SK-N-SH (cell line): ENCODE measurements at regions not wholly inside any gene's neighbourhood (a gene's known extent, or its start where the extent isn't known, plus 50 kb on each side); places are given as distances from the start of the nearest gene placed in this dataset.

Source experiments
- CTCF ChIA-PET: fragments of 300-600, 350-600 bp; formaldehyde crosslinking; extraction: SDS; loops from one replicate; lab custom pipeline; 2021; lab: Yijun Ruan, JAX
- POLR2A ChIA-PET: fragments of 350-600 bp; sonication (Branson Sonifier 250); formaldehyde crosslinking; extraction: SDS; loops from one replicate; lab custom pipeline; 2020; ENCODE audit warnings: antibody characterized with exemption, inconsistent platforms; lab: Yijun Ruan, JAX
- DNase-seq: peaks from one replicate; pipeline ENCODE4 v3.0.0; 2012
- H2AFZ ChIP-seq: fragments of 200-600 bp; sonication (generic); 2 replicates; pipeline ENCODE4 v1.8.1; 2016; ENCODE audit warnings: antibody characterized with exemption, mild to moderate bottlenecking, low read depth
- H3F3A ChIP-seq: fragments of 200-600 bp; sonication (generic); replicated peaks from 2 replicates; pipeline ENCODE3; 2016; ENCODE audit warnings: antibody characterized with exemption, mild to moderate bottlenecking; ENCODE audit not compliant: insufficient read depth
- H3K27ac ChIP-seq, 2 experiments: fragments of 200-500 bp in 1 of 2; fragments of 200-600 bp in 1 of 2; sonication (Bioruptor generic) in 1 of 2; sonication (generic), shearing (Covaris generic) in 1 of 2; 2 replicates each; pipeline versions ENCODE4 v1.5.1 to v1.6.1; 2014 to 2016; ENCODE audit warnings: low read depth in 2 of 2, inconsistent platforms in 1 of 2, low read length in 1 of 2, mild to moderate bottlenecking in 1 of 2, mixed read lengths in 1 of 2
- H3K27me3 ChIP-seq: fragments of 200-600 bp; sonication (generic), shearing (Covaris generic); 2 replicates; pipeline ENCODE4 v1.6.1; 2016; ENCODE audit warnings: mixed run types; ENCODE audit not compliant: insufficient read depth
- H3K36me3 ChIP-seq, 2 experiments: fragments of 200-500 bp in 1 of 2; fragments of 200-600 bp in 1 of 2; sonication (Bioruptor generic) in 1 of 2; sonication (generic) in 1 of 2; replicated peaks in 1 of 2; 2 replicates each; pipeline versions ENCODE3 to v1.5.1; 2014 to 2016; ENCODE audit warnings: low read length in 1 of 2, mild to moderate bottlenecking in 1 of 2; ENCODE audit not compliant: insufficient read depth in 2 of 2, control insufficient read depth in 1 of 2
- H3K4me1 ChIP-seq, 2 experiments: fragments of 200-500 bp in 1 of 2; fragments of 200-600 bp in 1 of 2; sonication (Bioruptor generic) in 1 of 2; sonication (generic), shearing (Covaris generic) in 1 of 2; 2 replicates each; pipeline versions ENCODE4 v1.5.1 to v1.6.1; 2014 to 2016; ENCODE audit warnings: low read depth in 1 of 2, low read length in 1 of 2, mixed run types in 1 of 2; ENCODE audit not compliant: insufficient read depth in 2 of 2, control insufficient read depth in 1 of 2
- H3K4me2 ChIP-seq: fragments of 200-600 bp; sonication (generic), shearing (Covaris generic); 2 replicates; pipeline ENCODE4 v1.6.1; 2017; ENCODE audit warnings: mixed run types
- H3K4me3 ChIP-seq, 2 experiments: fragments of 200-500 bp in 1 of 2; fragments of 200-600 bp in 1 of 2; sonication (Bioruptor generic) in 1 of 2; sonication (generic), shearing (Covaris generic) in 1 of 2; 2 replicates each; pipeline versions ENCODE4 v1.5.1 to v1.8.1; 2014 to 2016; ENCODE audit warnings: low read depth in 2 of 2, inconsistent platforms in 1 of 2, low read length in 1 of 2, mild to moderate bottlenecking in 1 of 2, mixed read lengths in 1 of 2, moderate library complexity in 1 of 2
- H3K79me2 ChIP-seq: fragments of 200-600 bp; sonication (generic); 2 replicates; pipeline ENCODE4 v1.8.1; 2017; ENCODE audit warnings: mild to moderate bottlenecking; ENCODE audit not compliant: insufficient read depth
- H3K9ac ChIP-seq: fragments of 200-600 bp; sonication (generic); 2 replicates; pipeline ENCODE4 v1.6.1; 2017; ENCODE audit warnings: mixed run types
- H3K9me2 ChIP-seq: fragments of 200-600 bp; sonication (generic); 2 replicates; pipeline ENCODE4 v1.6.1; 2017; ENCODE audit warnings: mixed run types
- H3K9me3 ChIP-seq: fragments of 200-600 bp; sonication (generic); 2 replicates; pipeline ENCODE4 v1.6.1; 2017; ENCODE audit warnings: mixed run types, mild to moderate bottlenecking, moderate library complexity
- H4K20me1 ChIP-seq: fragments of 200-600 bp; sonication (generic); 2 replicates; pipeline ENCODE4 v1.6.1; 2017; ENCODE audit warnings: mild to moderate bottlenecking, mixed run types; ENCODE audit not compliant: insufficient read depth
- EZH2phosphoT487 ChIP-seq: fragments of 200-600 bp; sonication (generic); IDR thresholded peaks from 2 replicates; pipeline ENCODE4 v1.6.1; 2017; ENCODE audit warnings: low read depth, mixed run types, mild to moderate bottlenecking, antibody characterized with exemption, moderate library complexity, borderline replicate concordance
- FOXM1 ChIP-seq: IDR thresholded peaks from 2 replicates; pipeline ENCODE4 v1.4.0; 2012; ENCODE audit warnings: low read depth, mild to moderate bottlenecking
- GABPA ChIP-seq: IDR thresholded peaks from 2 replicates; pipeline ENCODE4 v1.4.0; 2012; ENCODE audit warnings: low read depth, mild to moderate bottlenecking
- MAX ChIP-seq: IDR thresholded peaks from 2 replicates; pipeline ENCODE4 v1.4.0; 2012; ENCODE audit warnings: low read depth
- NRF1 ChIP-seq: IDR thresholded peaks from 2 replicates; pipeline ENCODE4 v1.6.1; 2012; ENCODE audit warnings: low read depth, mild to moderate bottlenecking, low read length
- RCOR1 ChIP-seq: fragments of 150-350 bp; IDR thresholded peaks from 2 replicates; pipeline ENCODE4 v1.6.1; 2017; ENCODE audit warnings: antibody characterized with exemption, low read length
- SMC3 ChIP-seq: IDR thresholded peaks from 2 replicates; pipeline ENCODE4 v1.6.1; 2012; ENCODE audit warnings: low read depth, low read length, improper control_type of control experiment
- TAF1 ChIP-seq: IDR thresholded peaks from 2 replicates; pipeline ENCODE4 v1.6.1; 2012; ENCODE audit warnings: low read depth, mild to moderate bottlenecking, low read length, moderate library complexity, borderline replicate concordance
- USF1 ChIP-seq: IDR thresholded peaks from 2 replicates; pipeline ENCODE4 v1.4.0; 2012; ENCODE audit warnings: low read depth, borderline replicate concordance
- YY1 ChIP-seq: IDR thresholded peaks from 2 replicates; pipeline ENCODE4 v1.4.0; 2012; ENCODE audit warnings: low read depth, mild to moderate bottlenecking
- ZBTB33 ChIP-seq: IDR thresholded peaks from 2 replicates; pipeline ENCODE4 v1.4.0; 2012; ENCODE audit warnings: low read depth, borderline replicate concordance
- TF ChIP-seq, protein P1 (sequence below): fragments of 200-600 bp; sonication (generic); IDR thresholded peaks from 2 replicates; pipeline ENCODE4 v1.6.1; 2017; ENCODE audit warnings: antibody characterized with exemption, mild to moderate bottlenecking, moderate library complexity

DNA sequence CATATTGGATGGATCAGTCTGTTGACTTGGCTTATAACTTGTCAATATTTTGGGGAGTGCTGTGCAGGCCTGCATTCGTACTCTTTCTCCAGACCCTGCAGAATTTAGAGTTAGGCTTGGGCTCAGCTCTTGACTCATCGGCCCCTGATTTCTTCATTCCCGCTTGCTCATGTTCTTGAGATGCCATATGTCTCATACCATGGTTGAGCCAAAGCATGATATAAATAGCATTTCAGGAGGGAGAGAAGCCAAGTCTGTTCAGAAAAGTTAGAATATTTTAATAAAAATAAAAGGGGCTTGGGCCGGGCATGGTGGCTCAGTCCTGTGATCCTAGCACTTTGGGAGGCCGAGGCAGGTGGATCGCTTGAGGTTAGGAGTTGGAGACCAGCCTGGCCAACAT lies 898.1 kb downstream of the TYW1 start (continued):
- TF ChIP-seq, protein P1, sequence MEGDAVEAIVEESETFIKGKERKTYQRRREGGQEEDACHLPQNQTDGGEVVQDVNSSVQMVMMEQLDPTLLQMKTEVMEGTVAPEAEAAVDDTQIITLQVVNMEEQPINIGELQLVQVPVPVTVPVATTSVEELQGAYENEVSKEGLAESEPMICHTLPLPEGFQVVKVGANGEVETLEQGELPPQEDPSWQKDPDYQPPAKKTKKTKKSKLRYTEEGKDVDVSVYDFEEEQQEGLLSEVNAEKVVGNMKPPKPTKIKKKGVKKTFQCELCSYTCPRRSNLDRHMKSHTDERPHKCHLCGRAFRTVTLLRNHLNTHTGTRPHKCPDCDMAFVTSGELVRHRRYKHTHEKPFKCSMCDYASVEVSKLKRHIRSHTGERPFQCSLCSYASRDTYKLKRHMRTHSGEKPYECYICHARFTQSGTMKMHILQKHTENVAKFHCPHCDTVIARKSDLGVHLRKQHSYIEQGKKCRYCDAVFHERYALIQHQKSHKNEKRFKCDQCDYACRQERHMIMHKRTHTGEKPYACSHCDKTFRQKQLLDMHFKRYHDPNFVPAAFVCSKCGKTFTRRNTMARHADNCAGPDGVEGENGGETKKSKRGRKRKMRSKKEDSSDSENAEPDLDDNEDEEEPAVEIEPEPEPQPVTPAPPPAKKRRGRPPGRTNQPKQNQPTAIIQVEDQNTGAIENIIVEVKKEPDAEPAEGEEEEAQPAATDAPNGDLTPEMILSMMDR, result no peak
- TF ChIP-seq GABPA, result no peak
- no peak for TF ChIP-seq RCOR1
- no peak for TF ChIP-seq ZBTB33
- TF ChIP-seq TAF1, result no peak
- no peak for TF ChIP-seq SMC3

- Histone ChIP-seq H3K79me2 (no peaks in the 10 kb centered on the region), H3K9me3 (peaks cover 7% of the 10 kb centered on the region; the same call in 1 of the 2 replicates), H3K27me3 (no peaks in the 10 kb centered on the region), H3K36me3 (no peaks in the 10 kb centered on the region), H3K4me3 (no peak overlapping the region), H3K4me2 (no peak overlapping the region), H3K9ac (no peak overlapping the region), H3F3A (no peaks in the 10 kb centered on the region), H3K27ac (no peak overlapping the region), H3K4me1 (no peaks in the 10 kb centered on the region), H2AFZ (no peak overlapping the region), H3K9me2 (no peaks in the 10 kb centered on the region), H4K20me1 (no peaks in the 10 kb centered on the region)
- DNase-seq, result no peak
- TF ChIP-seq USF1 (no peak), SMC3 (no peak), EZH2phosphoT487 (no peak), YY1 (no peak), NRF1 (no peak), FOXM1 (no peak), MAX (no peak)
- ChIA-PET POLR2A (no interaction called here), CTCF (no interaction called here)
These were observed 900.1 kb downstream of the TYW1 start for GRCh38 chr7:67896721-67897120.
